ENCODE measurements at regions not wholly inside any gene's neighbourhood (a gene's known extent, or its start where the extent isn't known, plus 50 kb on each side); places are given as distances from the start of the nearest gene placed in this dataset.

GRCh38 chr3:5948084-5948483 lies 760.6 kb downstream of the EDEM1 start:
- 72 to 81% methylated on average over 1 of the region's 1 CpG for WGBS, 2 donors

GRCh38 chr3:5951026-5951425 lies 763.5 kb downstream of the EDEM1 start:
- no peaks in the 10 kb centered on the region for H3K36me3 ChIP-seq
- intact Hi-C loops (cut with DNase I) = no loop called here
- peaks cover 0 to 8% (median 0%) of the 10 kb centered on the region in 11 donors for H3K9me3 ChIP-seq
- H3K4me3 ChIP-seq = no peak overlapping the region
- no peak for TF ChIP-seq CTCF (IDR thresholded peaks at IDR 0.05)
- whole genome bisulfite sequencing, 2 donors = 80 to 82% methylated on average over 3 of the region's 3 CpGs
- H3K4me1 ChIP-seq = no peaks in the 10 kb centered on the region
- DNase-seq = no peak
- ATAC-seq = no peak
- no peaks in the 10 kb centered on the region for H3K27me3 ChIP-seq
- H3K27ac ChIP-seq = no peak overlapping the region

More at GRCh38 chr3:5948084-5948483, 760.6 kb downstream of the EDEM1 start:
- no peaks in the 10 kb centered on the region for H3K36me3 ChIP-seq
- peaks cover 0 to 4% (median 0%) of the 10 kb centered on the region in 11 donors for H3K9me3 ChIP-seq
- H3K4me1 ChIP-seq = no peaks in the 10 kb centered on the region
- H3K27me3 ChIP-seq = no peaks in the 10 kb centered on the region
- ATAC-seq (no peak), DNase-seq (no peak)
- TF ChIP-seq CTCF (IDR thresholded peaks at IDR 0.05) = no peak
- H3K27ac ChIP-seq = no peak overlapping the region
- no peak overlapping the region for H3K4me3 ChIP-seq
- intact Hi-C loops (cut with DNase I) = no loop called here

GRCh38 chr3:5972586-5972985 lies 785.1 kb downstream of the EDEM1 start:
- WGBS, 2 donors = 78 to 82% methylated on average over 5 of the region's 5 CpGs
- no peak overlapping the region for H3K4me3 ChIP-seq
- no peak for DNase-seq
- peak in 1 of 8 donors; percentile 57 for ATAC-seq
- no peaks in the 10 kb centered on the region for H3K36me3 ChIP-seq
- H3K27ac ChIP-seq = no peak overlapping the region
- intact Hi-C loops (cut with DNase I) = no loop called here
- no peak for TF ChIP-seq CTCF (IDR thresholded peaks at IDR 0.05)
- H3K27me3 ChIP-seq = no peaks in the 10 kb centered on the region
- H3K9me3 ChIP-seq = peaks cover 0 to 8% (median 0%) of the 10 kb centered on the region in 11 donors
- no peaks in the 10 kb centered on the region for H3K4me1 ChIP-seq

GRCh38 chr3:5974630-5975322 lies 787.3 kb downstream of the EDEM1 start:
- intact Hi-C loops (cut with DNase I) = no loop called here
- H3K4me3 ChIP-seq = no peak overlapping the region
- no peak for TF ChIP-seq CTCF (IDR thresholded peaks at IDR 0.05)
- no peak for DNase-seq
- no peaks in the 10 kb centered on the region for H3K36me3 ChIP-seq
- H3K4me1 ChIP-seq = no peaks in the 10 kb centered on the region
- H3K27me3 ChIP-seq = peaks cover 0 to 4% (median 0%) of the 10 kb centered on the region in 7 donors
- peak in 7 of 8 donors; percentile 33 to 74 (median 40) for ATAC-seq
- peaks cover 0 to 8% (median 0%) of the 10 kb centered on the region in 11 donors for H3K9me3 ChIP-seq
- 70 to 72% methylated on average over 3 of the region's 3 CpGs for WGBS, 2 donors
- no peak overlapping the region for H3K27ac ChIP-seq

All from heart right ventricle (tissue), 16 donors.